HepG2 (cell line): ENCODE measurements at regions not wholly inside any gene's neighbourhood (a gene's known extent, or its start where the extent isn't known, plus 50 kb on each side); places are given as distances from the start of the nearest gene placed in this dataset.

Source experiments
- ATAC-seq: fragments of 200-7000 bp; cut with Tn5 transposase; 3 replicates; pipeline ENCODE4 v1.9.1; 2020; ENCODE audit warnings: mild to moderate bottlenecking, moderate library complexity
- BruUV-seq: library from RNA; stranded (reverse); fragments of 400-500 nt; replicated peaks from 2 replicates; lab custom pipeline; 2021; lab: Mats Ljungman, UMichigan
- CTCF ChIA-PET: fragments of 300-600 bp; formaldehyde crosslinking; extraction: SDS; loops from one replicate; lab custom pipeline; 2021; ENCODE audit warnings: low total read pairs, inconsistent platforms, low intra/inter-chr PET ratio; lab: Yijun Ruan, JAX
- POLR2A ChIA-PET: fragments of 350-600 bp; sonication (Branson Sonifier 250); formaldehyde crosslinking; loops from one replicate; lab custom pipeline; 2020; ENCODE audit warnings: antibody characterized with exemption, inconsistent platforms; lab: Yijun Ruan, JAX
- DNase-seq: peaks from one replicate; pipeline ENCODE4 v3.0.0-alpha.2; 2015; ENCODE audit warnings: low spot score
- FAIRE-seq: peaks from 3 replicates; lab custom pipeline; 2011; peaks lifted over from hg19 to GRCh38; lab: Jason Lieb, UNC
- H2AFZ ChIP-seq: one replicate; pipeline ENCODE4 v1.6.1; 2011; ENCODE audit warnings: low read length, inconsistent platforms
- H3K27ac ChIP-seq: fragments of 300-600 bp; 3 replicates; pipeline ENCODE4 v1.8.0; 2011; ENCODE audit warnings: mixed run types, mild to moderate bottlenecking, mixed read lengths, low read length, inconsistent platforms; ENCODE audit not compliant: insufficient read depth; ENCODE audit errors: extremely low read length
- H3K27me3 ChIP-seq, 2 experiments: fragments of 200-600 bp in 1 of 2; 2 replicates in 1 of 2; 3 replicates in 1 of 2; pipeline versions ENCODE4 v1.6.0 to v1.8.0; 2011; ENCODE audit warnings: low read length in 2 of 2, mild to moderate bottlenecking in 2 of 2, moderate library complexity in 2 of 2, inconsistent platforms in 1 of 2; ENCODE audit not compliant: insufficient read depth in 2 of 2, control insufficient read depth in 1 of 2
- H3K36me3 ChIP-seq, 2 experiments: fragments of 200-600 bp in 1 of 2; replicated peaks in 1 of 2; 2 replicates in 1 of 2; 3 replicates in 1 of 2; pipeline versions ENCODE4 v1.5.1 to v1.8.0; 2011; ENCODE audit warnings: low read length in 2 of 2, inconsistent platforms in 1 of 2; ENCODE audit not compliant: insufficient read depth in 2 of 2, control insufficient read depth in 1 of 2
- H3K4me1 ChIP-seq: 2 replicates; pipeline ENCODE4 v1.5.1; 2012; ENCODE audit warnings: low read length, inconsistent platforms; ENCODE audit not compliant: insufficient read depth
- H3K4me2 ChIP-seq: 2 replicates; pipeline ENCODE4 v1.6.0; 2011; ENCODE audit warnings: low read depth, low read length, inconsistent platforms
- H3K4me3 ChIP-seq, 3 experiments: fragments of 200-600 bp in 1 of 3; sonication (generic), shearing (Covaris generic) in 1 of 3; replicated peaks in 1 of 3; 2 replicates each; pipeline ENCODE4 v1.5.1; 2011 to 2016; ENCODE audit warnings: low read length in 3 of 3, inconsistent platforms in 2 of 3, low read depth in 2 of 3, mild to moderate bottlenecking in 2 of 3, control low read depth in 1 of 3, mixed read lengths in 1 of 3; ENCODE audit not compliant: insufficient read depth in 1 of 3
- H3K79me2 ChIP-seq: one replicate; pipeline ENCODE4 v1.6.1; 2011; ENCODE audit warnings: low read length, inconsistent platforms; ENCODE audit not compliant: insufficient read depth
- H3K9ac ChIP-seq: 2 replicates; pipeline ENCODE4 v1.6.0; 2011; ENCODE audit warnings: mild to moderate bottlenecking, low read depth, low read length, inconsistent platforms; ENCODE audit not compliant: insufficient read depth
- H3K9me3 ChIP-seq: 2 replicates; pipeline ENCODE4 v1.5.1; 2012; ENCODE audit warnings: mild to moderate bottlenecking, low read length
- H4K20me1 ChIP-seq: 2 replicates; pipeline ENCODE4 v1.6.0; 2011; ENCODE audit warnings: inconsistent platforms, mild to moderate bottlenecking, low read length, moderate library complexity; ENCODE audit not compliant: insufficient read depth
- ARNTL ChIP-seq: sonication (generic); formaldehyde crosslinking; IDR thresholded peaks from 2 replicates; pipeline ENCODE4 v1.4.0; 2020; ENCODE audit warnings: mild to moderate bottlenecking, missing genetic modification reagents
- MAFF ChIP-seq: IDR thresholded peaks from 2 replicates; pipeline ENCODE4 v1.6.1; 2011; ENCODE audit warnings: low read depth, low read length, improper control_type of control experiment
- MAFK ChIP-seq, 2 experiments: IDR thresholded peaks in 1 of 2; conservative IDR thresholded peaks in 1 of 2; 2 replicates each; pipeline ENCODE4 v1.6.1; 2011; ENCODE audit warnings: improper control_type of control experiment in 2 of 2, low read length in 2 of 2
- MIER2 ChIP-seq: IDR thresholded peaks from 2 replicates; pipeline ENCODE4 v1.6.1; 2016; ENCODE audit warnings: missing biosample characterization, missing genetic modification reagents
- MIER3 ChIP-seq: IDR thresholded peaks from 2 replicates; pipeline ENCODE4 v1.6.1; 2016; ENCODE audit warnings: missing compliant biosample characterization, borderline replicate concordance
- MLXIP ChIP-seq: sonication (generic); formaldehyde crosslinking; IDR thresholded peaks from 2 replicates; pipeline ENCODE4 v1.9.0; 2021; ENCODE audit warnings: missing genetic modification reagents, borderline replicate concordance
- NKX3-1 ChIP-seq: sonication (generic); formaldehyde crosslinking; IDR thresholded peaks from 2 replicates; pipeline ENCODE4 v1.5.0; 2020; ENCODE audit warnings: missing genetic modification reagents
- NR2C2 ChIP-seq: sonication (generic); formaldehyde crosslinking; IDR thresholded peaks from 2 replicates; pipeline ENCODE4 v1.4.0; 2020; ENCODE audit warnings: missing genetic modification reagents, mild to moderate bottlenecking, moderate library complexity, borderline replicate concordance
- TCF7L2 ChIP-seq: IDR thresholded peaks from 2 replicates; pipeline ENCODE4 v1.6.1; 2011; ENCODE audit warnings: mild to moderate bottlenecking, low read depth, low read length, moderate library complexity
- YEATS4 ChIP-seq: sonication (generic); formaldehyde crosslinking; IDR thresholded peaks from 2 replicates; pipeline ENCODE4 v1.4.0; 2020; ENCODE audit warnings: missing genetic modification reagents, borderline replicate concordance
- ZBTB1 ChIP-seq: sonication (generic); formaldehyde crosslinking; IDR thresholded peaks from 2 replicates; pipeline ENCODE4 v1.4.0; 2020; ENCODE audit warnings: missing genetic modification reagents, borderline replicate concordance
- ZBTB46 ChIP-seq: sonication (generic); formaldehyde crosslinking; IDR thresholded peaks from 2 replicates; pipeline ENCODE4 v1.4.0; 2020; ENCODE audit warnings: mild to moderate bottlenecking, missing genetic modification reagents, borderline replicate concordance
- WGBS: methylation state at CpG from one replicate; pipeline ENCODE4 v1.1.6; 2017; ENCODE audit warnings: low lambda C conversion rate; 5-methylcytosine and 5-hydroxymethylcytosine counted together
- in situ Hi-C: cut with HindIII; loops from 2 replicates; pipeline ENCODE4 v1.10.0; 2017; ENCODE audit warnings: low pct_unique_long_range_greater_than_20kb; ENCODE audit not compliant: extremely low pct_ligation_motif_present
- intact Hi-C: fragments of 100-400 bp; cut with micrococcal nuclease; formaldehyde crosslinking; loops from one replicate; pipeline ENCODE4 v1.10.0; 2022; ENCODE audit not compliant: unreplicated experiment
- TF ChIP-seq, protein P1 (sequence below): sonication (generic); formaldehyde crosslinking; conservative IDR thresholded peaks from 2 replicates; pipeline ENCODE4 v1.4.0; 2020; ENCODE audit warnings: missing genetic modification reagents

DNA sequence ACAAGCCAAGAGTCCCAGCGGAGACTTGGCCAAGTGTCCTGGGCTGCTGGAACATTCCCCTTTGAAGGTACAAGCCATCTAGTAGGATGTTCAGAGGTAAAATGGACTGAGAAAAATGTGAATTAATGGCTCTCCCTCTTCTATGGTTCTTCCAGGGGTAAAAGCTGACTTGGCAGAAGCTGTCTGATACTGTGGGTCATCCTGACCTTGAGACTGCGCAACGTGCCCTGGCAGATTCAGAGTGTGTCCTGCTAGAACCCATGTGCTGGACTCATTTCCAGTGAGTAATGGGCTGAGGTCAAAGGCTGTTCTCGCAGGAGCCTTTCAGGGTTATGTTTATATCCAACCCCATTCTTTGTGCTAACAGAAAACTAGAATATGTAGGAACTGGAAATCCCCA, 423.0 kb upstream of the CD180 start:
- ATAC-seq: no peak
- H3K9ac ChIP-seq: no peak overlapping the region
- TF ChIP-seq ZBTB46 (CRISPR knock-in tag) (no peak), MAFF (0 out of 2 replicates have a peak, but pooled peaks have one; percentile 27), MAFK (conservative IDR thresholded peaks at IDR 0.05 in 1 of 2, IDR thresholded peaks at IDR 0.05 in 1 of 2; ENCODE audit: low read length in 2 of 2) (peak; percentile 59 to 73; a peak in 3 of 4 replicates), TCF7L2 (no peak)
- peaks cover 15% of the 10 kb centered on the region for H3K4me1 ChIP-seq
- WGBS: 50% methylated on average over 4 of the region's 4 CpGs
- peak overlapping the region; percentile 36 for H2AFZ ChIP-seq
- no peaks in the 10 kb centered on the region for H3K79me2 ChIP-seq
- no peaks in the 10 kb centered on the region for H3K9me3 ChIP-seq
- H4K20me1 ChIP-seq: no peaks in the 10 kb centered on the region
- POLR2A ChIA-PET: interaction anchor here (1.2 to 1.3 kb wide), 2 partner anchors 14 to 152 kb away, joined by 3 read pairs; no protein-coding TSS in a partner anchor
- no peak overlapping the region for H3K4me3 ChIP-seq
- no peak for DNase-seq
- H3K4me2 ChIP-seq: no peak overlapping the region
- in situ Hi-C loops: no loop called here
- no peak overlapping the region for H3K27ac ChIP-seq
- FAIRE-seq: no peak
- CTCF ChIA-PET: no interaction called here
- H3K27me3 ChIP-seq: no peaks in the 10 kb centered on the region
- intact Hi-C loops: no loop called here
- no peaks in the 10 kb centered on the region for H3K36me3 ChIP-seq
- no TSS peak for BruUV-seq

DNA sequence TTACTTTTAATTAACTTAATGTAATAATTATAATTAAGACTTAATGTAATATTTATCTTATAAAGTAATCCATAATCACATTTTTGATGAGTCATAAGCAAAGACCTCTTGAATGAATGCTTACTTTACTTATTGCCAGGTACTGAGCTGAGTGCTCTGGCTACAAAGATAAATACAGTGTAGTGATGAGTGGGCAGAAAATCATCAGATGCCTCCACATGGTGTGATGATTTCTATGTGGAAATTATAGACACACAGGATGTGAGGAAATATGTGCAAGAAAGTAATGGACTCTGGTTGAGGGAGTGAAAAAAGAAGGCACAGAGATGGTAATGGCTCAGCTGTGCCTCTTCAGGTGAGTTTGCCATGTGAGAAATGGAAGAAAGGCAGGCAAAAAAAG, 422.6 kb upstream of the CD180 start:
- Histone ChIP-seq H3K9me3 (no peaks in the 10 kb centered on the region), H3K4me3 (no peak overlapping the region), H3K79me2 (no peaks in the 10 kb centered on the region), H3K27ac (no peak overlapping the region), H3K9ac (no peak overlapping the region), H2AFZ (no peak overlapping the region), H3K36me3 (no peaks in the 10 kb centered on the region), H4K20me1 (no peaks in the 10 kb centered on the region), H3K4me2 (no peak overlapping the region), H3K4me1 (peaks cover 15% of the 10 kb centered on the region), H3K27me3 (no peaks in the 10 kb centered on the region)
- intact Hi-C loops: no loop called here
- no peak for FAIRE-seq
- DNase-seq: no peak
- in situ Hi-C loops: no loop called here
- ChIA-PET POLR2A (interaction anchor here (1.0 to 1.3 kb wide), 3 partner anchors 12 to 152 kb away, joined by 3 read pairs; no protein-coding TSS in a partner anchor), CTCF (no interaction called here)
- BruUV-seq: no TSS peak
- ATAC-seq: no peak
- TF ChIP-seq ZBTB1 (CRISPR knock-in tag): no peak
- no peak for TF ChIP-seq YEATS4
- 0 out of 2 replicates have a peak, but pooled peaks have one; percentile 19 for TF ChIP-seq MAFF
- no peak for TF ChIP-seq NKX3-1 (CRISPR knock-in tag)
- TF ChIP-seq, protein P1, sequence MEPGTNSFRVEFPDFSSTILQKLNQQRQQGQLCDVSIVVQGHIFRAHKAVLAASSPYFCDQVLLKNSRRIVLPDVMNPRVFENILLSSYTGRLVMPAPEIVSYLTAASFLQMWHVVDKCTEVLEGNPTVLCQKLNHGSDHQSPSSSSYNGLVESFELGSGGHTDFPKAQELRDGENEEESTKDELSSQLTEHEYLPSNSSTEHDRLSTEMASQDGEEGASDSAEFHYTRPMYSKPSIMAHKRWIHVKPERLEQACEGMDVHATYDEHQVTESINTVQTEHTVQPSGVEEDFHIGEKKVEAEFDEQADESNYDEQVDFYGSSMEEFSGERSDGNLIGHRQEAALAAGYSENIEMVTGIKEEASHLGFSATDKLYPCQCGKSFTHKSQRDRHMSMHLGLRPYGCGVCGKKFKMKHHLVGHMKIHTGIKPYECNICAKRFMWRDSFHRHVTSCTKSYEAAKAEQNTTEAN (CRISPR knock-in tag): no peak
- no peak for TF ChIP-seq MLXIP (CRISPR knock-in tag)
- no peak for TF ChIP-seq NR2C2 (CRISPR knock-in tag)
- TF ChIP-seq ARNTL (CRISPR knock-in tag): no peak
- no peak for TF ChIP-seq MIER2
- no peak for TF ChIP-seq MIER3 (CRISPR knock-in tag)
